GF-D8 (cell line): ENCODE measurements at regions not wholly inside any gene's neighbourhood (a gene's known extent, or its start where the extent isn't known, plus 50 kb on each side); places are given as distances from the start of the nearest gene placed in this dataset.

Source experiments
- DNase-seq: peaks from one replicate; lab custom pipeline; 2025; lab: John Stamatoyannopoulos, UW

DNA sequence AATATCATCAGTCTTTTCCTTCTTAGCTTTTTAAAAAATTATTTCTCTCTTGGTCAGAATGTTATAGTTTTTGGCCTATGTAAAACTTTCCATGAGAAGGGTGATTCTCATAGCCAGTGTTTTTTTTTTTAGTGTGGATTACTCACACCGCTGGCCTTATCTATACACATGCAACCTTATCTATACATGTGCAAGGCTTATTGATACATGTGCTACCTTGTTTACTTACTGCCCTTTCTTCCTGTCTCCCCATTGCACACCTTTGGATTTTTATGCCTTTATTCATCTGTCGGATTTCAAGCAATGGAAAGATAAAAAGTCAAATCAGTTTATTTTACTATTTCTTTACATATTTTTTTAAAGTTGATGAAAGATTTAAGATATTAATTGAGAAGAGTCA is 660.0 kb upstream of the FZD8 start:
- DNase-seq = no peak

DNA sequence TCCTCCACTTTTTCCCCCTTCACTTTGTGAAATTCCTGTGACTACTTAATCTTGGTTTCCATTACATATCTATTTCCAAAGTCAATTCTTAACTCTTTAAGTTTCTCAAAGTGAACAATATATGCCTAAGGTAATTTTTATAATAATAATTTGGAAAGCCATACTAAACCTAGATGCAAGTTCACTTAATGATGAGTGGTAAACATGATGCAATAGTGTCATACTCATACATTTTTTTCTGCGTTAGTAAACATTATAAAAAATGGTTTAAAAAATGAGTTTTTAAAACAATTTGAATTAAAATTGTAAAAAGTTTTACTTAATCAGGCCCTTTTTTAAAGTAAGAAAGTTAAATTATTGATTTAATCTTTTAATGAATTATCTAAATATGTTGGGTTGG is 659.4 kb upstream of the FZD8 start:
- DNase-seq = no peak

DNA sequence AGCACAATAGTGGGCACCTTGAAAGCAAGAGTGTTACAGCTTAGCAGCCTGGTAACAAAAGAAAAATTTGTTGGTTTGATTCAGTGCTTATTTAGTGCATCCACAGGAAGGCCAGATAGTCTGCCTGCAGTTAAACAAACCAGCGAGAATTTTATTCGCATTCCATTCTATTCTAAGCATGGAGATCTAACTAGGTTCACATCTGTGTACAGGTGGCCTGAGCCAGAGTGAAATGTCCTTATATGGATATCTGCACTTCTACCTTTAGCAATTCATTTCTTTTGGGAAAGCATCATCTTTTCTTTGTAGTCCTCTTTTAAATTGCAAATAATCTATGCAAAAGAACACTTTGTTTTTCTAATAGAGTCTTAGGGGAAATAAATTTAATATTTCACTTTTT is 659.0 kb upstream of the FZD8 start:
- no peak for DNase-seq

DNA sequence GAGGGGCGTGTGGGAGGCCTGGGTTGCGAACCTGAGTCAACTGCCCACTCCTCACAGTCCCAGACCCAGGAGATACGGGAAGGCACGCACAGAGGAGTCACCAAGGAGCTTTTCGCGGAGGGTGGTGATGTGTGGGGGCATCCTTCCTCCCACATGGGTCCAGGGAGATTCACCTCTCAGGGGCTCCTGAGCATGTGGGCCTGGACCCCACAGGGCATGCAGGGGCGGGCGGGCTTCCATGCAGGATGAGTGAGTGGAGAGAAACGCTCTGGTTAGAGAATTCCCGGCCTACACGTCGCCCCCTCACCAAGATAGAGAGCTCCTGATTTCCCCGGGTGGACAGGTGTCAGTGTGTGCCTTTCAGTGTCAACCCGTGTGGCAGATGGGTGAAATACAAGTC is 641.7 kb upstream of the FZD8 start:
- no peak for DNase-seq

DNA sequence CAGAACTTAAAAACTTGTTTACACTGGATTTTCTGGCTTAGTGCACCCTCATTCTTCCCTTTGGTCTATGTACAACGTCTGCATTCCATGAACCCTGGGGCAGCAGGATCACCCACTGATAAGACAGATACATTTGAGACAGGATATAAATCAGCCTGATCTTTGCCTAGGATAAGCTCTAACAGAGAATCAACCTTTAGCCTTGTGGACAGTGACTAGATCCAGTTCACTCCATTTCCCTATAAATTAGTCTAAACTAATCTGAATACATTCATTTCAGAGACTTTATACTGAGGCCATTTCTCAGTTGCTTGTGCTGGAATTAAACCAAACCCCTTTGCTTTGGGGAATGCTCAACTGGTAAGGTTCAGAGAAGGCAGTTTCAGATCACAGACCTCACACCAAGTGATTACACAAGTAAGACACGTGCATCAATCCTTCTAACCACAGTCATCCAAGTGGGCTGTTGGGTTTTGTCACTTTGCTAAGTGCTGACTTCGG is 639.8 kb upstream of the FZD8 start:
- DNase-seq = no peak

DNA sequence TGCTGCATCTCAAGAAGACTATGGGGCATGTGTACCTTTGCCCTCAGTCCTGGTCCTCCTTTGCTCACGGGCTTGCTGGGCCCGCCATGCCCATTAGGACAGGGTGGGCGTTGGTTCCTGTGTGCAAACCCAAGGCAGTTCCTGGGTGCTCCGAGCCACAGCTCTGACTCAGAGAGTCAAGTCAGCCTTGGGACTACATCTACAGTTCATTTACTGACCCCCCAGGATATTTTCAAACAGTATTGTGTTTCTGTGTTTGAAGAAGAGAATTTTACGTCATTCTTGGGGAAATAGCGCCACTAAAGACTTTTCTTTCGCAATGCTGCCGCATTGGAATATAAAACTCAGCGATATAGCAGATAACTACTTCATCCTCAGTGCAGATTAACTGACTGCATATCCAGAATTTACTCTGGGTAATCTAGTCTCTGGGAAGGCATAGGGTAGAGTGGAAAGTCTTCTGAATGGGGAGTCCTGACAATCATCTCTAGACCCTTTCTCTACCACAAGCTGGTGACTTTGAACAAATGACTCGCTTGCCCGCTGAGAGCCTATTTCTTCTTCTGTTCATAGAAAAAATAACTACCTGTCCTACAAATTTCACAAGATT is 638.9 kb upstream of the FZD8 start:
- DNase-seq = no peak

DNA sequence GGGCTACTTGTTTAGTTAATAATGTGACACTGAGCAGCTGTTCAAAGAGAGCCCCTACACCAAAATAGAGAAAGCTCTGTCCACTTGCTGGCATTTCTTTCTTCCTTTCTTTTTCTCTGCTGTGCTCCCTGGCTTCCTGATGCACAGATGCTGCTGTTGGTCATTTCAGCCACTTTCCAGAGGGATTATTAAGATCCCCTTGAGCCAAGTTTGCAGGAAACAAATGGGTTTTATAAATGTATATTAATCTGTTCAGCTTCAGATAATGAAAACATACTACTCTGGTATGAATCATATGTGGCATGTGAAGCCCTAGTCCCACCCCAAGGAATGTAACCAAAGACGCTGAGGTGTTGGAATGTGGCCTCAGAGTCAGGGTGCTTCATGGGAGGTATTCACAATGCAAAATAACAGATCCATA is 638.2 kb upstream of the FZD8 start:
- no peak for DNase-seq

DNA sequence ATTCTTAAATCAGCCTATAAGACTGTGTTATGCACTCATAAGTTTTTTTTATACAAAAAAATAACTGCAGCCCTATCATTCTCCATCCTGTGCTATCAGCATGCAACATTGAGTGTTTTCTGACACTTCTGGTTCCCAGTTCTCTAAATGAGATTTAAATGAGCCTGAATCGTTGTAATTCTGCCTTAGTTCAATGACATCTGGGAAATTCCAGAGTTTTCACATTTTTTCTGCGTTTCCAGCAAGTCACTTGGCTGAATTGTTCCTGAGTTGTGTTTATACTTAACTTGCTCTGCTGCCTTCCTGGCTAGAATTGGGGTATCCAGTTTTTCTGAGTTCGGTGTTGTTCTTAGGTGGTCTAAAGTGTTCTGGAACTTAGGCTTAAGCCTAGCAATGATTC is 636.1 kb upstream of the FZD8 start:
- no peak for DNase-seq

DNA sequence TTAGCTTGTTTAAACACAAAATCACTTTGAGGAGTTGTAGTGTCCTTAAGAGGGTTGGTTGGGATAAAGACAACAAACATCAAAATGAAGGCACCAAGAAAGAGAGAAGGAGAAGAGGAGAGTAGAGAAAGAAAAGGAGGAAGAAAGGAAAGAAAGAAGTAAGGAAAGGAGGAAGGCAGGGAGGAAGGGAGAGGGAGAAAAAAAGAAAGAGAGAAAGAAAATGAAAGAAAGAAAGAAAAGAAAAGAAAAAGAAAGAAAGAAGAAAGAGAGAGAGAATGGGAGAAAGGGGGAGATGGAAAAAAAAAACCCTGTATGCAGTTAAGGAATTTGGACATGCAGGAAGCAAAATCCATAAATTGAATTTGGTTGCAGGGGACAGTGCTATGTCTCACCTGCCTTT is 635.4 kb upstream of the FZD8 start:
- DNase-seq = no peak

DNA sequence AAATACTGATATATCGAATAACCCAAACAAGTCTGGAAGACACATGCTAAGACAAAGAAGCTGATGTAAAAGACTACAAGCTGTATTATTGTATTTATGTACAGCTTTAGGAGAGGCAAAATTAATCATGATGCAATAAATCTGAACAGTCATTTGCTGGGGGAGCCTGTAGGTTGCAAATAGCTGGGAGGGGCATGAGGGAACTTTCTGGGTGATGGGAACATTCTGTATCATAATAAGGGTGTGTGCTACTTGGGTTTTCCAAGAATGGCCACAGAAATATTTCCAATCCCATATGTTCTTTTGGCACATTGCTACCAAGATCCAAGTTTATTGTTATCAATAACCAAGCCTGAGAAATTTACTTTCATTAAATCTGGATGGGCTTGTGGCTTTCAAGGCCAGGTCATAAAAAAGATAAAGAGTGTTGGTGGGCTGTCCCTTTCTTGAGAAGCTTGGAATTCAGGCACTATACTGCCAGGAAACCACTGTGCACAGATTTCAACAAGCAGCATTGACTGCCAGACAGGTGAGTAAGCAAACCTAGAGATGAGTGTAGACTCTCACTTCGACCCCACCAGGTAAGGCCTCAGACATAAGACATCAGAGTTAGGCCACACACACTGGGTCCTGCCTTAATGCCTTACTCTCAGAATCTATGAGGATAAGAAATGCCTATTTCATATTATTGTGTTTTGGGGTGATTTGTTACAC is 629.7 kb upstream of the FZD8 start:
- DNase-seq = no peak

DNA sequence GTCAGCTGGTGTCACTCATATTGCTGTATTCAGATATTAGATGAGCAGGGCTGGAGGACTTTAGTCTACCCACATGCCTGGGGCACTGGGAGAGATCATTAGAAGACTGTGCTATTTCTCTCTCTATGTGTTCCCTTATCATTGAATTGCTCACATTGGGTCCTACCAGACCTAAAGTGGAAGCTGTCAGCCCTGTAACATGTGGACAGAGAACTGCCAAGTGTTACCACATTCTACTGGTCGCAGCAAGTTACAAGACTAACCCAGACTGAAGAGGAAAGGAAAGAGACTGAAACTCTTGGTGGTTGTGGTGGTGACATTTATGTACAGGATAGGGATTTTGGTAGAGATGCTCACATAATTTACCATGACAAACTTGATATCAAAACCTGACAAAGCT is 627.1 kb upstream of the FZD8 start:
- DNase-seq = no peak

DNA sequence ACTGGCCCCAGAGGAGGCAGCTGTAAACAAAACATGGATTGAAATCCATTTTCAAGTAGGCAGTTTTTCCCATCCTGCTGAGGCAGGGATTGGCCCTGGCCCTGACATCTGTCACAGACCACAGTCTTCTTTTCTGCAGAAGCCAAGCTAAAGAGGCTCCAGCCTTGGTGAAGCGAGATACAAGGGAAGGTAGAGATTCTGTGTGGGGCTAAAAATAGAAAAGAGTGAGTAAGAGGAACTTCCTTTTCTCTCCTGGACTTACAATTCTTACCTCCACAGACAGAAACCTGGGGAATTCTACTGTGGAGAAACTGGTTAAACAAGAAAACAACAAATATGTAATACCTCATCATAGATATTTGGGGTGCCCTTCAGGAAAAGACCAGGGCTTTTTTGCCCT is 624.8 kb upstream of the FZD8 start:
- no peak for DNase-seq

DNA sequence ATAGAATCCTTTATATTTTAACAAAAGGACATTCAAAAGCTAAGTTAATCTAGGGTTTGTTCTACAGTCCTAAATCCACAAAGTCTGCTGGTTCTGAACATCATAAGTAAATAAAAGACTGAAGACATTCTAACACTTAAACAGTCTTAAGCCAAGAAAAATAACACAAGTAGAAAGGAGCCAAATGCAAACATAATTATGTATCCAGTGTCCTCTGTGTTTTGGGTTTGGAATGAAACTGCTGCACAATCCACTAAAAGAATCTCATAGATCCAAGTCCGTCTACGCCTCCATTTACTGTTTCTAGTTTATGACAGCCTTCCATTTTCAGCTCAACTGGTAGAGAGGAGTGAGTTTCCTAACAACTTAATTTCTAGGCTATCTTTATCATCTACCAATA is 623.6 kb upstream of the FZD8 start:
- DNase-seq = no peak

DNA sequence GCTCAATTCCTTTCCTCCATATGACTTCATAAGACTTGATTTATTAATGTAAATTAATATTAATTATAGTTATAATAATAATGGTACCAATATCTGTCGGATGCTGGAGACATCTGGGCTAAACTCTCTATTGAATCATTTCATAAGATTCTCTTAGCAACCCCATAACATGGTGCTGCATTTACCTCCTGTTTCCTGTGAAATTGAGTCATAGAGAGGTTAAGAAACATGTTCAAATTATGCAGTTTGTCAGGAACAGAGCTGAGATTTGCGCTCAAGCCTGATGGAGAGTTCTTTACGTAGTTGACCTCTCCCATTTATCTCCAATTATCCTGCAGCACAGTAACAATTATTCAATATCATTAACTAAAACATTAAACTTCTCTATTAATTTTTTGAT is 621.8 kb upstream of the FZD8 start:
- no peak for DNase-seq

DNA sequence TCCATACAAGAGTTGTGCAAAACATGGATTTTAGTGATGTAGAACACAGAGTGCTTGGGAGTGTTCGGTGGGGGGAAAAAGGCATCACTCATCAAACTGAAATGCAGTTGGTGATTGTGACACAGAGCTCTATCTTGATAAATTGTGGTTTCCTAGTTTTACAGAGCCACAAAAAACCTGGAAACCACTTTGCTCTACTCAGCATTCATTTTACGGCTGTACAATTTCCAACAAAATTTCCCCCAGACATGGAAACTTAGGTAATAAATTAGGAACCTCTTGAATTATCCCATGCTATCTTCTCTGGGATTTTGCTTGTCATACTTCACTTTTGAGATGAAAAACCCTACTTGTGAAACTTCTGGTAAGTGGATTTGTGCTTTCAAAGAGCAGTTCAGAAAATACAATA is 614.9 kb upstream of the FZD8 start:
- no peak for DNase-seq

DNA sequence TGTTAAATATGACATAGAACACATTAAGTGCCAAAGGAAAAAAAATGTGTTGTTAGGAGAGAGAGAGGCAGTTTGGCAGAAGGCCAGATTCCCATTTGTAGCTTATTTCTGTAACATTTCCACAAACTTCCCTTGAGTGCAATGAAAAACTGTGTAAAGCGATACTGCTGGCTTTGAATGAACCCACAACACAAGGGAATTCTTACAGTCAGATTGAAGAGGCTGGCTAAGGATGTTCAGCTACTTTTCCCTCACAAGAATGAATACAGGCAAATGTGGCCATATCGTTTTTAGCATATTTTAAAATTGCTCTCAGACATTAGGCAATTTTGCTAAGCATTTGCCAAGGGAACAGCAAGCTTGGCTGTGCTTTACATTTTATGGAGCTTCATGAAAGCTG is 614.1 kb upstream of the FZD8 start:
- no peak for DNase-seq

DNA sequence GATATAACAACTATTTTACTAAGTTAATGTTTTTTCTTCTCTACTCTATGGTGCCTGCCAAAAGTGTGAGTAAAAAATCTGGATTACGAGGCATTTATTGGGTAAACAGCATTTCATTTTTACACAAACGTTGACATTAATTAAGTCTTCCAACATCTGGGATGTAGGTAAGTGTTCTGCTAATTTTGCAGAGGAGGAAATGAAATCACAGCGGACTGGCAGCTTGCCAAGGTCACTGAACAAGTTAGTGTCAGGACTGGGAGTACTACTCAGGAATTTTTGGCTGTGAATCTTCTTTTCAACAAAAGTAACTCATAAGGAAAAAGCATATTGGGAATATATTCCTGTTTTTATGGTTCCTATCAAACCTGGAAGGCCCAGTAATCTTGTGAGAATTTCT is 612.1 kb upstream of the FZD8 start:
- DNase-seq = no peak

DNA sequence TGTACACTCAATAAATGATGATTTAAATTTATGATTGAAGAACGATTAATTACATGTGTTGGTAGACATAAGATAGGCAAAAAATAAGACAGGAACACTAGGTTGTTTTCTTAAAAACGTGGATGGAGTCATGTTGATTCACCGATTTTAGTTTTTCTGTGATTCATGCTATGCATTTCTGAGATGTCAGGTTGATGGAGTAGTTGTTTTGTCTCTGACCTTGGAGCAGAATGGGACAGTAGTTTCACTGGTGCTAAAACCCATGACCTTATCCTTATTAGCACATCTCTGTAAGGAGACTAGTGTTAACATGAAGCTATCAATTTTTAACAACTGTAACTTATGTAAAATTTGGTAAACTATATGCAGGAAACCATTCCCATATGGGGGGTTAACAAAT is 611.6 kb upstream of the FZD8 start:
- no peak for DNase-seq

DNA sequence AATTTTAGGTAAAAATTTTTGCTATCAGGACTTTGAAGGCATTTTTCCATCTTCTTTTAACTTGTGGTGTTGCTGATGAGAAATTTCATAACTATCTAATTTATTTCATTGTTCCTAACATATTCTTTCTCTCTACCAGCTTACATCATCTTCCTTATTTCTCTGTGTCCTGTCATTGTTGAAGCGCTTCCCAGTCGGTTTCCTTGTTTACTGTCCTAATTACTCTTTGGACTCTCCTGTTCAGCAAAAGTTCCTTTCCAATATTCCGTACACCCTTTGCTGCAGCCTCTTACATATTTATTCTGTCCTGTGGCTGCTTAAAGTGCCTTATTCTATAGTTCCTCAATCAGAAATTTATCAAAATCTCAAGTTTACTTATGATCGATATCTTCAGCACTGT is 609.0 kb upstream of the FZD8 start:
- DNase-seq = no peak

DNA sequence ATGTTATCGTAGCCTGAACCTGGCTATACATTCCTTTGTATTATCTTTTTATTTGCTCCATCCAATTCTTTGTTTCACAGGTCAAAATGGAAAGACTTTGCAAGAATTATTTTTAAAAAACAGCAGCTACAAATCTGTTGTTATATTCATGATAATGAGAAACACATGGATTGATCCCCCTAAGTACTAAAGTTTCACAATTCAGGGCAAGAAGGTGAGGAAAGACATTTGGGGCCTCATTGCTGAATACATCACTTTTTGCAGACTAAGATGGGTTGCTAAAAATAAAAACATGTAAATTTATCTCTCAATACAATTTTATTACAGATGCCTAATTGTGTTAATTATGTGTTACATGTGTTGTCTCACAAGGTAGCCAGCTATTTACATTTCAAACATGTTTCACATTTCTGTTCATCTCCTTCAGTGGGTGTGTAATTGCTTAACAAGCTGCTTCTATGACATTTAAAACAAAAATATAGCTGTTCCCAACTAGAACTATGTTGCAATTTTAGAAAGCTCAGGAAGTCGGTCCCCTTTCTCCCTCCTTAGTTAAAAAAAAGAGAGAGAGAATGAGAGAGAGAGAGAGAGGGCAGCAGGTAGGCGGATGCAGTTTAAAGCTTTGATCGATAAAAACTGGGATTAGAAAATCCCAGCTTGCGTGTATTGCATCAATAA is 606.3 kb upstream of the FZD8 start:
- no peak for DNase-seq

DNA sequence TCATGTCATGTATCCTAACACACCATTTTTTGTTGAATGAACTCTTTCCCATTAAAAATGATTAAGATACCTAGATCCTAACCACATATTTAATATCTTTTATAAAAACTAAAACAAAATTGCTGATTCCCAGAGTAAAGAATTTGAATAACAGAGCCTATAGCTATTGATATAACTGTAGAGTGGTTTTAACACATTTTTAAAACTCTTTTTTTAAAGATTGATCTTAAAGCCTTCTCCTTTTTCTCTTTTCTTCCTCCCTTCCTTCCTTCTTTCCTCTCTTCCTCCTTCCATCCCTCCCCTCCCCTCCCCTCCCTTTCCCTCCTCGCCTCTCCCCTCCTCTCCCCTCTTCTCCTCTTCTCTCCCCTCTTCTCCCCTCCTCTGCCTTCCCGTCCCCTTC is 605.4 kb upstream of the FZD8 start:
- DNase-seq = no peak

DNA sequence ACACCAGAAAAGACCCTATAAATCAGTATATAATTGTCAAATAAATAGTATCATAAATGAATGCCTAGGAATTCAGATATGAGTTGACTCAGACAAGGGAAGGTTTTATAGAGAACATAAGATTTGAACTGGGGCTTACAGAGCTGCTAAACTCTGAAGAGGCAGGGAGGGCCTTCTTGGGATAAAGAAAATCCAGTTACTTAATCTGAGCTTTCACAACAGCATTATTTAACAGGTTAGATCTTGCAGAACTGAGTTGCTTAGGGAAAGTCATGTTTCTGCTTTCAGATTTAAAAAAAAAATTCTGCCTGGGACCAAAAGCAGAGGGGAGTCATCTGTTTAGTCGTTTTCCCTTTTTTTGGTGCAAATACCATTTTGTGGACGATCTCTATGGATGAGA is 594.8 kb upstream of the FZD8 start:
- no peak for DNase-seq

DNA sequence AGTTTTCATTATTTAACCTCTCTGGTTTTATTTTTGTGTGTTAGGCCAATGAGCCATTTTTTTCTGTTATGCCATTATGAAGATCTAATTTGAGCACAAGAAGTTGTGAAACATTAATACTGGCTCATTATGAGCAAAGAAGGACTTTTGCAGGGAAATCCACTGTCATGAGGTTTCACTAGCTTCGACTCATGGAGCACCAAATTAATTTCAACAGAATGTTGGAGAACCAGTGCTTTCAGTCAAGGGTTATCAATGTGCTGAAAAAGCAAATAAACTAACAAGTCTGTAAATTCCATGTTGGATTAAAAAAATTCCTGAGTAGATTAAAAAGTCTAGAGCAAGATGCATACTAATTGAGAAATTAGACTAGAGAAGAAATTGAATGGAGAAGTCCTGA is 594.2 kb upstream of the FZD8 start:
- no peak for DNase-seq

DNA sequence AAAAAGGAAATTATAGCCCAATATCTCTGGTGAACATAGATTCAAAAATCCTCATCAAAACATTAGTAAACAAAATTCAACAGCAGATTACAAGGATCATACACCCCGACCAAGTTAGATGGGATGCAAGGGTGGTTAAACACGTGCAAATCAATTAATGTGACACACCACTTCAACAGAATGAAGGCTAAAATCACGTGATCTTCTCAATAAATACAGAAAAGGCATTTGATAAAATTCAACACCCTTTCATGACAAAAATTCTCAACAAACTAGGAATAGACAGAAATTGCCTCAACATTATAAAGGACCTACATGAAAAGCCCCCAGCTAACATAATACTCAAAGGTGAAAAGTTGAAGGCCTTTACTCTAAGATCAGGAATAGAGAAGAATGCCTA is 590.8 kb upstream of the FZD8 start:
- no peak for DNase-seq
